Mesenchymal stem cell (in vitro differentiated cells and primary cell): ENCODE measurements at regions not wholly inside any gene's neighbourhood (a gene's known extent, or its start where the extent isn't known, plus 50 kb on each side); places are given as distances from the start of the nearest gene placed in this dataset.

ENCODE experiments used
- DNase-seq: peaks from one replicate; pipeline ENCODE4 v3.0.0-alpha.2; 2013
- H2AFZ ChIP-seq: one replicate; pipeline ENCODE4 v1.6.1; 2013; ENCODE audit warnings: low read depth, mild to moderate bottlenecking, control low read depth, inconsistent platforms, low read length, moderate library complexity
- H2AK5ac ChIP-seq: 2 replicates; pipeline ENCODE4 v1.6.1; 2013; ENCODE audit warnings: low read length, moderate library complexity, mild to moderate bottlenecking, inconsistent platforms; ENCODE audit not compliant: severe bottlenecking
- H2BK120ac ChIP-seq: one replicate; pipeline ENCODE4 v1.6.1; 2013; ENCODE audit warnings: low read depth, mild to moderate bottlenecking, inconsistent platforms, low read length, moderate library complexity
- H2BK12ac ChIP-seq, 2 experiments: one replicate each; pipeline ENCODE4 v1.6.1; 2013; ENCODE audit warnings: inconsistent platforms in 2 of 2, low read length in 2 of 2, mild to moderate bottlenecking in 2 of 2, moderate library complexity in 2 of 2, control low read depth in 1 of 2
- H2BK15ac ChIP-seq: one replicate; pipeline ENCODE4 v1.6.1; 2013; ENCODE audit warnings: mild to moderate bottlenecking, low read depth, inconsistent platforms; ENCODE audit not compliant: poor library complexity, severe bottlenecking
- H2BK5ac ChIP-seq: 2 replicates; pipeline ENCODE4 v1.6.1; 2013; ENCODE audit warnings: low read depth, mild to moderate bottlenecking, low read length, control low read depth, inconsistent platforms; ENCODE audit not compliant: poor library complexity, severe bottlenecking
- H3K14ac ChIP-seq, 2 experiments: one replicate each; pipeline ENCODE4 v1.6.1; 2013; ENCODE audit warnings: inconsistent platforms in 2 of 2, low read length in 2 of 2, control low read depth in 1 of 2, mild to moderate bottlenecking in 1 of 2, moderate library complexity in 1 of 2
- H3K18ac ChIP-seq, 2 experiments: one replicate each; pipeline ENCODE4 v1.6.1; 2013; ENCODE audit warnings: inconsistent platforms in 2 of 2, low read length in 2 of 2, control low read depth in 1 of 2, low read depth in 1 of 2, mild to moderate bottlenecking in 1 of 2
- H3K23ac ChIP-seq, 2 experiments: one replicate each; pipeline ENCODE4 v1.6.1; 2013; ENCODE audit warnings: inconsistent platforms in 2 of 2, low read length in 2 of 2, mild to moderate bottlenecking in 2 of 2, moderate library complexity in 2 of 2, control low read depth in 1 of 2
- H3K27ac ChIP-seq: 2 replicates; pipeline ENCODE4 v1.5.1; 2013; ENCODE audit warnings: mild to moderate bottlenecking, moderate library complexity, low read length, control low read depth, inconsistent platforms; ENCODE audit not compliant: poor library complexity, severe bottlenecking
- H3K27me3 ChIP-seq, 2 experiments: 2 replicates each; pipeline versions ENCODE4 v1.6.1 to v1.7.0; 2013; ENCODE audit warnings: low read length in 2 of 2, mild to moderate bottlenecking in 2 of 2, moderate library complexity in 2 of 2, control low read depth in 1 of 2, inconsistent platforms in 1 of 2; ENCODE audit not compliant: control insufficient read depth in 1 of 2, insufficient read depth in 1 of 2
- H3K36me3 ChIP-seq, 2 experiments: 2 replicates each; pipeline versions ENCODE4 v1.6.1 to v1.7.0; 2013; ENCODE audit warnings: low read length in 2 of 2, control low read depth in 1 of 2, inconsistent platforms in 1 of 2, low read depth in 1 of 2, mild to moderate bottlenecking in 1 of 2; ENCODE audit not compliant: insufficient read depth in 2 of 2, control insufficient read depth in 1 of 2
- H3K4ac ChIP-seq, 2 experiments: one replicate each; pipeline ENCODE4 v1.6.1; 2013; ENCODE audit warnings: inconsistent platforms in 2 of 2, low read length in 2 of 2, mild to moderate bottlenecking in 2 of 2, moderate library complexity in 2 of 2, control low read depth in 1 of 2, low read depth in 1 of 2
- H3K4me1 ChIP-seq: 2 replicates; pipeline ENCODE4 v1.6.1; 2013; ENCODE audit warnings: low read depth, low read length, control low read depth; ENCODE audit not compliant: control insufficient read depth, insufficient read depth
- H3K4me2 ChIP-seq: 2 replicates; pipeline ENCODE4 v1.6.1; 2013; ENCODE audit warnings: low read length, mild to moderate bottlenecking, inconsistent platforms; ENCODE audit not compliant: poor library complexity, severe bottlenecking
- H3K4me3 ChIP-seq, 2 experiments: 2 replicates each; pipeline versions ENCODE4 v1.5.1 to v1.7.0; 2013; ENCODE audit warnings: low read length in 2 of 2, mild to moderate bottlenecking in 2 of 2, control low read depth in 1 of 2, low read depth in 1 of 2; ENCODE audit not compliant: insufficient read depth in 1 of 2
- H3K79me1 ChIP-seq: replicated peaks from 2 replicates; pipeline ENCODE4 v1.6.1; 2013; ENCODE audit warnings: mild to moderate bottlenecking, control low read depth, low read length, inconsistent platforms; ENCODE audit not compliant: poor library complexity, severe bottlenecking
- H3K9ac ChIP-seq: 2 replicates; pipeline ENCODE4 v1.7.0; 2013; ENCODE audit warnings: mild to moderate bottlenecking, low read length, moderate library complexity
- H3K9me3 ChIP-seq: 2 replicates; pipeline ENCODE4 v1.7.0; 2013; ENCODE audit warnings: mild to moderate bottlenecking, low read length; ENCODE audit not compliant: control insufficient read depth
- H4K8ac ChIP-seq: one replicate; pipeline ENCODE4 v1.6.1; 2013; ENCODE audit warnings: inconsistent platforms, mild to moderate bottlenecking, low read length, moderate library complexity
- H4K91ac ChIP-seq: one replicate; pipeline ENCODE4 v1.6.1; 2013; ENCODE audit warnings: mild to moderate bottlenecking, low read length, inconsistent platforms
- WGBS: methylation state at CpG from one replicate; pipeline ENCODE4 v1.1.7; 2013; ENCODE audit warnings: mixed read lengths; 5-methylcytosine and 5-hydroxymethylcytosine counted together

DNA sequence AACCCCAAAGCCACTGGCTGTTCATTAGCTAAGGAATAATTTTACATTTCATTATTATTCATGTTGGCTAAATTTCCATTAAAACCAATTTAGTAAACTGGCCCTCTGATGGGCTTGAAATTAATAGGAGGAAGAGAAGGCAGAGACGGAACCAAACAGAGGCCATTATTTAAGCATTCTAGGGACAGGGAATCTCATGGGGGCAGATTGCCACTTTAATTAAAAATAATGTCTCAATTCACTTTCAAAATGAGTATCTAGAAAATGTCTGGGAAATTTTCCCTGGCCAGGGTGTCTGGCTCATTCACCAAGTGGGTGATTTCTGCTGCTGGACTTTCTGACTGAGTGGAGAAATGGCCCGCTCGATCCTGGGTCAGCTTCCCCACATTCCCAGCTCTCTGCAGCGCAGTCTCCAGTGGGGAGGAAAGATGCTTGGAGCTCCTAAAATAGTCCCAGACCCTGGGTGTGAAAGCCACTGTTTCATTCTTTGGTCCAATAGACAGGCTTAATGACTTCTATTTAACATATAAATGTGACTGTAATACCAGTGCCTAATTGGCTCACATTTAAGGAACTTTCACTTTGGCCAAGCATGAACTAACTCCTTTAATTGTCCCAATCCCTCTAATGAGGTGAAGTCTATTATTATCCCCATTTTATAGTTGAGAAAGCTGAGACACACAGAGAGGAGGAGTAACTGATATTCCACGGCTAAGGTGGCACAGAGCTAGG lies 64.3 kb downstream of the IRX6 start:
- H4K8ac ChIP-seq = no peak overlapping the region
- no peak overlapping the region for H3K4ac ChIP-seq
- no peak overlapping the region for H3K23ac ChIP-seq
- H3K79me1 ChIP-seq = no peaks in the 10 kb centered on the region
- no peak overlapping the region for H3K4me2 ChIP-seq
- H2BK120ac ChIP-seq = no peak overlapping the region
- no peak overlapping the region for H4K91ac ChIP-seq
- no peak overlapping the region for H2BK15ac ChIP-seq
- H3K14ac ChIP-seq = no peak overlapping the region
- WGBS = 90% methylated on average over 3 of the region's 5 CpGs
- H3K27ac ChIP-seq = no peak overlapping the region
- no peaks in the 10 kb centered on the region for H3K36me3 ChIP-seq
- peaks cover 5 to 12% of the 10 kb centered on the region in 2 experiments for H3K27me3 ChIP-seq
- no peak overlapping the region for H2AK5ac ChIP-seq
- no peaks in the 10 kb centered on the region for H3K9me3 ChIP-seq
- no peak overlapping the region for H2BK5ac ChIP-seq
- H3K18ac ChIP-seq = no peak overlapping the region
- H3K4me1 ChIP-seq = no peaks in the 10 kb centered on the region
- H2AFZ ChIP-seq = no peak overlapping the region
- no peak for DNase-seq
- no peak overlapping the region for H2BK12ac ChIP-seq
- no peak overlapping the region for H3K4me3 ChIP-seq
- no peak overlapping the region for H3K9ac ChIP-seq

GRCh38 chr16:55389426-55390073 lies 65.5 kb downstream of the IRX6 start:
- Histone ChIP-seq H3K4me3 (no peak overlapping the region), H3K4me2 (no peak overlapping the region), H3K14ac (no peak overlapping the region), H3K9me3 (no peaks in the 10 kb centered on the region), H3K4me1 (no peaks in the 10 kb centered on the region), H3K79me1 (no peaks in the 10 kb centered on the region), H4K8ac (no peak overlapping the region), H3K27ac (no peak overlapping the region), H2BK5ac (no peak overlapping the region), H3K27me3 (peaks cover 5 to 12% of the 10 kb centered on the region in 2 experiments), H2BK12ac (no peak overlapping the region), H4K91ac (no peak overlapping the region), H2BK15ac (no peak overlapping the region), H3K23ac (no peak overlapping the region), H2BK120ac (no peak overlapping the region), H3K36me3 (no peaks in the 10 kb centered on the region), H3K18ac (no peak overlapping the region), H3K9ac (no peak overlapping the region), H2AK5ac (no peak overlapping the region), H2AFZ (no peak overlapping the region), H3K4ac (no peak overlapping the region)
- no peak for DNase-seq
- 70% methylated on average over 9 of the region's 9 CpGs for WGBS

DNA sequence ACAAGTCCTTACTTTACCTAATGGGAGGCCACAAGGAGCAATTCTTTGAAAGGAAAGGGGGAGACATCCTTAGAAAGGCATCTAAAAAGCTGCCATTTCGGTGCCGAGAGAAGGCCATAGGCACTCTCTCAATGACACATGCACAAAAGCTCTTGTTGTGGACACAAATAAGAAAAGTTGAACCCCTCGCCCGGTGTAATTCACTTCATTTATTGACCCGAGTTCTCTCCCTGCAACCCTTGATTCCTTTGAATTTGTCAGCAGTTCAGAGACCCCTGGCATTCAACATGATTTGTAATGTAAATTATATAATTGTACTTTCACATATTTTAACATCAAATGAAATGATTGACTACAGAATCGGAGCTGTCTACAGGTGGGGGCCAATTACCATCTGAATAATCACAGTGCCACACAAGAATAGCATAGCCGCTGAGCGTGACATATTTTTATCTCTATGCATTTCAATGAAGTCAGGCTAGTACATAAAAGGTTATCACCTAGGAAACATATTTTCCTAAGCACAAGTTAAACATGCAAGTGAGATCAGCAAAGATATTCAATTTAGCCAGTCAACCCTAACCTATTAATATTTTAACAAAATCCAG lies 66.7 kb downstream of the IRX6 start:
- Histone ChIP-seq H3K79me1 (no peaks in the 10 kb centered on the region), H2AK5ac (no peak overlapping the region), H2BK120ac (no peak overlapping the region), H3K4me2 (no peak overlapping the region), H2BK15ac (no peak overlapping the region), H3K9me3 (no peaks in the 10 kb centered on the region), H3K9ac (no peak overlapping the region), H3K4me1 (no peaks in the 10 kb centered on the region), H3K14ac (no peak overlapping the region), H3K4me3 (no peak overlapping the region), H2BK5ac (no peak overlapping the region), H3K23ac (no peak overlapping the region), H3K18ac (no peak overlapping the region), H3K27me3 (peaks cover 0 to 12% of the 10 kb centered on the region in 2 experiments), H4K8ac (no peak overlapping the region), H2AFZ (no peak overlapping the region), H4K91ac (no peak overlapping the region), H3K4ac (no peak overlapping the region), H3K36me3 (no peaks in the 10 kb centered on the region), H2BK12ac (no peak overlapping the region), H3K27ac (no peak overlapping the region)
- WGBS = 93% methylated on average over 7 of the region's 8 CpGs
- no peak for DNase-seq

DNA sequence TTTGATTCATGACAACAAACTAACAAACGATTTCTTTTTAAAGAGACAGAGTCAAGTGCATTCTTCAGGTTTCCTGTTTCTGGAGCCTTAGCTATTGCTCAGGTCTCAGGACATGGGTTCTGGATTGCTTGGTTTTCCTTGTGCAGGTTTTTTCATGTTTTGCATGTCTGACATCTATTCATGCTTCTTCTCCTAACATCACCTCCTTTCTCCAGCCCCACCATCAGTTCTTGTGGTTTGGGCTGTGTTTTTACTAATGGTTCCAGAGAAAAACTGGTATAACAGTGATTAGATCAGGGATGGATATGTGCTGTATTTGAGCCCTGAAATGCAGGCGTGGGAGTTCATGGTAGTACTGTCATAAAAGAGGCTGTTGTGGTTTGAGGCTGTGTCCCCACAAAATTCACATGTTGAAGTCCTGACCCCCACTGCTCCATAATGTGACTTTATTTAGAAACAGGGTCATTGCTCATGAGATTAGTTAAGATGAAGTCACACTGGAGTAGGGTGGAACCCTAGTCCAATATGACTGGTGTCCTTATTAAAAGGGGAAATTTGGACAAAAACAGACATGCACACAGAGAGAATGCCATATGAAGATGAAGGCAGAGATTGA lies 67.9 kb downstream of the IRX6 start:
- Histone ChIP-seq H2BK12ac (no peak overlapping the region), H3K27ac (no peak overlapping the region), H3K9ac (no peak overlapping the region), H3K23ac (no peak overlapping the region), H4K8ac (no peak overlapping the region), H2AK5ac (no peak overlapping the region), H2AFZ (no peak overlapping the region), H3K14ac (no peak overlapping the region), H3K79me1 (no peaks in the 10 kb centered on the region), H2BK15ac (no peak overlapping the region), H3K27me3 (peaks cover 0 to 12% of the 10 kb centered on the region in 2 experiments), H3K4me1 (no peaks in the 10 kb centered on the region), H4K91ac (no peak overlapping the region), H3K4ac (no peak overlapping the region), H3K9me3 (no peaks in the 10 kb centered on the region), H2BK120ac (no peak overlapping the region), H3K36me3 (no peaks in the 10 kb centered on the region), H2BK5ac (no peak overlapping the region), H3K4me3 (no peak overlapping the region), H3K18ac (no peak overlapping the region), H3K4me2 (no peak overlapping the region)
- no peak for DNase-seq
- 72% methylated on average over 2 of the region's 2 CpGs for WGBS
